IMR-90 (cell line): ENCODE measurements at regions not wholly inside any gene's neighbourhood (a gene's known extent, or its start where the extent isn't known, plus 50 kb on each side); places are given as distances from the start of the nearest gene placed in this dataset.

Experiments used
- ATAC-seq: fragments of 200-7000 bp; cut with Tn5 transposase; 2 replicates; pipeline ENCODE4 v1.9.1; 2020; ENCODE audit warnings: low read depth, mild to moderate bottlenecking, moderate library complexity
- BruUV-seq: library from RNA; stranded (reverse); fragments of 400-500 nt; replicated peaks from 2 replicates; lab custom pipeline; 2021; lab: Mats Ljungman, UMichigan
- CTCF ChIA-PET: fragments of 300-600 bp; formaldehyde crosslinking; extraction: SDS; loops from one replicate; lab custom pipeline; 2021; ENCODE audit warnings: antibody characterized with exemption; lab: Yijun Ruan, JAX
- POLR2A ChIA-PET: fragments of 300-600 bp; sonication (Branson Sonifier 250); formaldehyde crosslinking; loops from one replicate; lab custom pipeline; 2022; ENCODE audit warnings: antibody characterized with exemption; ENCODE audit not compliant: unreplicated experiment; lab: Charles Lee
- DNase-seq: peaks from one replicate; pipeline ENCODE4 v3.0.0; 2013
- H2AFZ ChIP-seq: replicated peaks from 2 replicates; pipeline ENCODE3; 2013; ENCODE audit warnings: low read length, mild to moderate bottlenecking; ENCODE audit not compliant: poor library complexity
- H2AK5ac ChIP-seq: 2 replicates; pipeline ENCODE4 v1.6.1; 2013; ENCODE audit warnings: low read depth, low read length, inconsistent platforms
- H2AK9ac ChIP-seq: replicated peaks from 2 replicates; pipeline ENCODE3; 2013; ENCODE audit warnings: mild to moderate bottlenecking, low read depth, low read length, moderate library complexity; ENCODE audit not compliant: poor library complexity
- H2BK120ac ChIP-seq: 2 replicates; pipeline ENCODE4 v1.6.1; 2013; ENCODE audit warnings: low read depth, low read length, inconsistent platforms
- H2BK15ac ChIP-seq: 3 replicates; pipeline ENCODE4 v1.6.1; 2013; ENCODE audit warnings: low read depth, low read length, inconsistent platforms
- H2BK20ac ChIP-seq: 2 replicates; pipeline ENCODE4 v1.6.1; 2013; ENCODE audit warnings: low read depth, mild to moderate bottlenecking, inconsistent platforms, low read length, moderate library complexity
- H2BK5ac ChIP-seq: 2 replicates; pipeline ENCODE4 v1.6.1; 2013; ENCODE audit warnings: mild to moderate bottlenecking, low read depth, low read length, inconsistent platforms; ENCODE audit not compliant: poor library complexity, severe bottlenecking
- H3K14ac ChIP-seq: replicated peaks from 2 replicates; pipeline ENCODE4 v1.6.1; 2013; ENCODE audit warnings: low read depth, low read length, inconsistent platforms
- H3K18ac ChIP-seq: 2 replicates; pipeline ENCODE4 v1.6.1; 2013; ENCODE audit warnings: low read depth, low read length, control low read depth
- H3K23ac ChIP-seq: 2 replicates; pipeline ENCODE4 v1.6.1; 2013; ENCODE audit warnings: low read depth, low read length, inconsistent platforms
- H3K27ac ChIP-seq: 2 replicates; pipeline ENCODE4 v1.5.1; 2013; ENCODE audit warnings: mild to moderate bottlenecking, control low read depth, low read length; ENCODE audit not compliant: insufficient read depth
- H3K27me3 ChIP-seq: 2 replicates; pipeline ENCODE4 v1.6.1; 2013; ENCODE audit warnings: low read length; ENCODE audit not compliant: control insufficient read depth, insufficient read depth
- H3K36me3 ChIP-seq: 2 replicates; pipeline ENCODE4 v1.6.1; 2013; ENCODE audit warnings: low read length, mixed read lengths; ENCODE audit not compliant: control insufficient read depth, insufficient read depth
- H3K4ac ChIP-seq: 2 replicates; pipeline ENCODE4 v1.6.1; 2013; ENCODE audit warnings: low read depth, low read length, inconsistent platforms
- H3K4me1 ChIP-seq: 2 replicates; pipeline ENCODE4 v1.6.1; 2013; ENCODE audit warnings: low read length, mixed read lengths; ENCODE audit not compliant: control insufficient read depth, insufficient read depth
- H3K4me2 ChIP-seq: 2 replicates; pipeline ENCODE4 v1.6.1; 2013; ENCODE audit warnings: low read depth, mild to moderate bottlenecking, control low read depth, low read length, moderate library complexity
- H3K4me3 ChIP-seq: 2 replicates; pipeline ENCODE4 v1.5.1; 2013; ENCODE audit warnings: low read depth, mild to moderate bottlenecking, control low read depth, low read length, moderate library complexity; ENCODE audit not compliant: insufficient read depth
- H3K56ac ChIP-seq: 2 replicates; pipeline ENCODE4 v1.6.1; 2013; ENCODE audit warnings: low read length, inconsistent platforms; ENCODE audit not compliant: insufficient read depth; ENCODE audit errors: extremely low read depth
- H3K79me1 ChIP-seq, 2 experiments: 2 replicates each; pipeline ENCODE4 v1.6.1; 2013; ENCODE audit warnings: low read length in 2 of 2, inconsistent platforms in 1 of 2, low read depth in 1 of 2
- H3K9ac ChIP-seq: 2 replicates; pipeline ENCODE4 v1.6.1; 2013; ENCODE audit warnings: low read depth, low read length, control low read depth
- H3K9me1 ChIP-seq: 2 replicates; pipeline ENCODE4 v1.6.1; 2013; ENCODE audit warnings: low read length, inconsistent platforms; ENCODE audit not compliant: insufficient read depth
- H3K9me3 ChIP-seq: 2 replicates; pipeline ENCODE4 v1.6.1; 2013; ENCODE audit warnings: low read length; ENCODE audit not compliant: control insufficient read depth, insufficient read depth
- H4K20me1 ChIP-seq: 2 replicates; pipeline ENCODE4 v1.6.1; 2013; ENCODE audit warnings: low read length, inconsistent platforms; ENCODE audit not compliant: insufficient read depth
- H4K5ac ChIP-seq: 2 replicates; pipeline ENCODE4 v1.6.1; 2013; ENCODE audit warnings: mild to moderate bottlenecking, low read depth, low read length, control low read depth
- H4K8ac ChIP-seq, 2 experiments: 2 replicates each; pipeline ENCODE4 v1.6.1; 2013; ENCODE audit warnings: low read depth in 2 of 2, low read length in 2 of 2, control low read depth in 1 of 2, inconsistent platforms in 1 of 2
- H4K91ac ChIP-seq: 2 replicates; pipeline ENCODE4 v1.6.1; 2013; ENCODE audit warnings: low read depth, low read length, inconsistent platforms; ENCODE audit not compliant: insufficient read depth
- BHLHE40 ChIP-seq: fragments of 150-350 bp; IDR thresholded peaks from 2 replicates; pipeline ENCODE4 v1.6.1; 2016; ENCODE audit warnings: mild to moderate bottlenecking, low read depth, low read length
- CTCF ChIP-seq: conservative IDR thresholded peaks from 2 replicates; pipeline ENCODE4 v1.5.1; 2012; ENCODE audit warnings: mild to moderate bottlenecking, low read depth, low read length, improper control_type of control experiment
- ELK1 ChIP-seq: fragments of 150-350 bp; IDR thresholded peaks from 2 replicates; pipeline ENCODE4 v1.6.1; 2016; ENCODE audit warnings: low read depth, mild to moderate bottlenecking, low read length, moderate library complexity, borderline replicate concordance
- FOS ChIP-seq: fragments of 150-350 bp; IDR thresholded peaks from 2 replicates; pipeline ENCODE4 v1.6.1; 2016; ENCODE audit warnings: low read depth, low read length
- MAFK ChIP-seq: IDR thresholded peaks from 2 replicates; pipeline ENCODE4 v1.6.1; 2012; ENCODE audit warnings: low read depth, low read length, improper control_type of control experiment
- MAZ ChIP-seq: IDR thresholded peaks from 2 replicates; pipeline ENCODE4 v1.6.1; 2012; ENCODE audit warnings: low read depth, mild to moderate bottlenecking, low read length, improper control_type of control experiment, moderate library complexity, borderline replicate concordance
- MXI1 ChIP-seq: IDR thresholded peaks from 2 replicates; pipeline ENCODE4 v1.6.1; 2012; ENCODE audit warnings: low read depth, mild to moderate bottlenecking, low read length, moderate library complexity, borderline replicate concordance
- POLR2A ChIP-seq: IDR thresholded peaks from 2 replicates; pipeline ENCODE4 v1.6.1; 2012; ENCODE audit warnings: mild to moderate bottlenecking, low read depth, low read length
- RAD21 ChIP-seq: IDR thresholded peaks from 2 replicates; pipeline ENCODE4 v1.6.1; 2012; ENCODE audit warnings: low read length, improper control_type of control experiment
- RCOR1 ChIP-seq: IDR thresholded peaks from 2 replicates; pipeline ENCODE4 v1.6.1; 2012; ENCODE audit warnings: mild to moderate bottlenecking, low read length, improper control_type of control experiment; ENCODE audit not compliant: insufficient replicate concordance
- SMC3 ChIP-seq: fragments of 150-350 bp; IDR thresholded peaks from 2 replicates; pipeline ENCODE4 v1.6.1; 2016; ENCODE audit warnings: low read depth, mild to moderate bottlenecking, antibody characterized with exemption, low read length, moderate library complexity
- USF2 ChIP-seq: fragments of 150-350 bp; IDR thresholded peaks from 2 replicates; pipeline ENCODE4 v1.6.1; 2017; ENCODE audit warnings: mild to moderate bottlenecking, antibody characterized with exemption, low read length, low read depth
- WGBS, 2 experiments: methylation state at CpG; one replicate each; pipeline versions ENCODE4 v1.1.5 to v1.1.7; 2013; ENCODE audit warnings: missing lambda C conversion rate in 2 of 2; ENCODE audit not compliant: insufficient read length in 1 of 2; ENCODE audit errors: extremely low coverage in 2 of 2; 5-methylcytosine and 5-hydroxymethylcytosine counted together
- dilution Hi-C: fragments of 300-500 bp; cut with HindIII; formaldehyde crosslinking; loops from one replicate; pipeline ENCODE4 v1.14.3; 2018; ENCODE audit warnings: low sequenced_read_pairs; ENCODE audit not compliant: unreplicated experiment
- in situ Hi-C: fragments of 300-500 bp; cut with MboI; formaldehyde crosslinking; loops from 3 replicates; pipeline ENCODE4 v1.14.3; 2019; ENCODE audit warnings: low sequenced_read_pairs, inconsistent platforms, mixed read lengths
- intact Hi-C: fragments of 100-400 bp; cut with micrococcal nuclease; formaldehyde crosslinking; loops from 2 replicates; pipeline ENCODE4 v1.10.0; 2022

GRCh38 chr2:172340394-172340793, 87.0 kb upstream of the ITGA6 start:
- no peak for DNase-seq
- BruUV-seq: no TSS peak
- no CpG with 5 or more reads among the region's 4 CpGs for WGBS, 2 experiments
- peak overlapping the region; percentile 24; the same call in 1 of the 2 replicates for H3K9ac ChIP-seq
- no peak overlapping the region for H3K4ac ChIP-seq
- H4K8ac ChIP-seq: peak overlapping the region; percentile 42 to 52; a peak in 3 of 4 replicates
- dilution Hi-C loops: no loop called here
- CTCF ChIA-PET: interaction anchor here (1.0 kb wide), 1 partner anchor 40 kb away, joined by 3 read pairs; no protein-coding TSS in a partner anchor
- H3K18ac ChIP-seq: peak overlapping the region; percentile 85; the same call in 1 of the 2 replicates
- H4K5ac ChIP-seq: peak overlapping the region; percentile 70; the same call in 1 of the 2 replicates
- H2BK15ac ChIP-seq: no peak overlapping the region
- no peak overlapping the region for H4K91ac ChIP-seq
- in situ Hi-C loops: no loop called here
- no peak overlapping the region for H3K14ac ChIP-seq
- no peak overlapping the region for H3K56ac ChIP-seq
- H3K4me1 ChIP-seq: peaks cover 9% of the 10 kb centered on the region
- H3K79me1 ChIP-seq: no peaks in the 10 kb centered on the region
- intact Hi-C loops: no loop called here
- H3K9me1 ChIP-seq: peaks cover 2% of the 10 kb centered on the region; the same call in 1 of the 2 replicates
- POLR2A ChIA-PET: no interaction called here
- H3K27ac ChIP-seq: no peak overlapping the region
- H2BK120ac ChIP-seq: no peak overlapping the region; the same call in 1 of the 2 replicates
- H2BK5ac ChIP-seq: peak overlapping the region; percentile 10
- H3K4me3 ChIP-seq: peak overlapping the region; percentile 28; the same call in 1 of the 2 replicates
- no peak overlapping the region for H2AK9ac ChIP-seq
- 0 out of 2 replicates have a peak, but pooled peaks have one; percentile 7 for ATAC-seq
- no peak for TF ChIP-seq RAD21
- TF ChIP-seq POLR2A: no peak
- TF ChIP-seq FOS: no peak
- no peak for TF ChIP-seq SMC3
- TF ChIP-seq MAFK: no peak
- TF ChIP-seq BHLHE40: no peak
- no peak for TF ChIP-seq RCOR1
- TF ChIP-seq MXI1: no peak
- no peak for TF ChIP-seq USF2
- TF ChIP-seq ELK1: no peak
- no peak for TF ChIP-seq CTCF
- no peak for TF ChIP-seq MAZ
- no peaks in the 10 kb centered on the region for H3K27me3 ChIP-seq
- H3K4me2 ChIP-seq: peak overlapping the region; percentile 100
- H3K36me3 ChIP-seq: no peaks in the 10 kb centered on the region
- no peaks in the 10 kb centered on the region for H4K20me1 ChIP-seq
- no peak overlapping the region for H2BK20ac ChIP-seq
- no peak overlapping the region for H2AK5ac ChIP-seq
- H3K23ac ChIP-seq: no peak overlapping the region
- H2AFZ ChIP-seq: no peak overlapping the region
- peaks cover 6% of the 10 kb centered on the region for H3K9me3 ChIP-seq
